COLO829 (cell line): ENCODE measurements at regions not wholly inside any gene's neighbourhood (a gene's known extent, or its start where the extent isn't known, plus 50 kb on each side); places are given as distances from the start of the nearest gene placed in this dataset.
"Not testable (repeated sequence)": the region's sequence is repeated elsewhere in the genome, so short reads cannot be mapped to it uniquely, and the experiment has no call there.

Source experiments
- DNase-seq: peaks from one replicate; pipeline ENCODE4 v3.0.0; 2012; ENCODE audit warnings: low spot score

DNA sequence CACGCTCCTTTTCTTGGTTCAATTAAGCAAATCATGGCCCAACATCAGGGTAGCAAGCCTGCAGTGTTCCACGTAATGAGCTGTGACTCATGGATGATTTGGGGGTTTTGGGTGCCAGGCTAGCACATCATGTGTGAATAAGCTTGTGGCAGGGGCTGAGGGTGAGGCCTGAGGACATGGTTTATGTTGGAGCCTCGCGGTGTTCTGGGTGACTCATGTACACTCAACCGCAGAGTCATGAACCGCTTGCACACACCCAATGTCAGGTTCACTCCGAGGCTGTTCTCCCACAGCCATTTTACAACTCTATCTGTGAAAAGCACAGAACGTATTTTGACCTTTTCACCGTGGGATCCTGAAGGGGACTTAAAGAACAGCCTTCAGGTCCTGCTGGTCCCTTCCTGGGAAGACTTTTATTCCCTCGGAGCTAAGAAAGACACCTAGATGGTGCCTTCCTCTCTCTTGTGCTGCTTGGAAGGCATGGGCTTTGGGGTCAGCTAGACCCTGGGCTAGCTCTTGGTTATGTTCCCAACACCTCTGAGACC is 139.9 kb upstream of the ZEB2 start:
- no peak for DNase-seq

DNA sequence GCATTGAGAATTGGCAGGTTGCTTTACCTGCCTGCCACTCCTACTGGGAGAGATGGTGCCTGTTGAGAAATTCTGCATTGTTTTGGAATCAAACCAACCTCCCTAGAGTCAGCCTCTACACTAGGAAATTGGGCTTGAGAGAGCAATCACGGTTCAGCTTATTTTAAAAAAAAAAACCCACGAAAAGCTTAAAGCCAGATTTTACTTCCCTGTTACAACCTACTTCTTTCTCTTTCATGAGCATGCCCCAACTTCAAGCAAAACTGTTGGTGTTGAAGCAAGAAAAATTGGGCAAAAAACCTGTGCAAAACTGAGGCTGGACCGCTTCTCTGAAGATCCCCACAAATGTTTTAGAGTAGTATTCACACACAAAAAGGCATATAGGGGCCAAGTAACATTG is 134.6 kb upstream of the ZEB2 start:
- DNase-seq = no peak

DNA sequence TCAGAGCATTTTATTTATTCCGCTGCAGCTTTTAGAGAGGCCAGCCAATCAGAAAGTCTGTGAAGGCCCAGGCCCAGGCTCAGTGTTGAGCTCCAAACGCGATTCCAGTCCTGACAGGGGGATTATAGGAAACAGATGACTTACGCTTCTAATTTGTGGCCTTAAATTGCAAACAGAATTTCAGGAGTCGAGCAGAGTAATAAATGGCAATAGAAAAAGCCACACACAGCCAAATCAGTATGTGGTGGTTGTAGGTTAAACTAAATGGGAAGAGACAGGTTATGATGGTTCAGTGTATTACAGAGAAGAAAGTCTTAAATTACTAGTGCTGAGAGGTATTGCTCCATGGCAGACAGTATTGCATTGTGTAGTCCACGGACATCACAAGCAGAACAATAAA is 131.0 kb upstream of the ZEB2 start:
- DNase-seq = no peak

DNA sequence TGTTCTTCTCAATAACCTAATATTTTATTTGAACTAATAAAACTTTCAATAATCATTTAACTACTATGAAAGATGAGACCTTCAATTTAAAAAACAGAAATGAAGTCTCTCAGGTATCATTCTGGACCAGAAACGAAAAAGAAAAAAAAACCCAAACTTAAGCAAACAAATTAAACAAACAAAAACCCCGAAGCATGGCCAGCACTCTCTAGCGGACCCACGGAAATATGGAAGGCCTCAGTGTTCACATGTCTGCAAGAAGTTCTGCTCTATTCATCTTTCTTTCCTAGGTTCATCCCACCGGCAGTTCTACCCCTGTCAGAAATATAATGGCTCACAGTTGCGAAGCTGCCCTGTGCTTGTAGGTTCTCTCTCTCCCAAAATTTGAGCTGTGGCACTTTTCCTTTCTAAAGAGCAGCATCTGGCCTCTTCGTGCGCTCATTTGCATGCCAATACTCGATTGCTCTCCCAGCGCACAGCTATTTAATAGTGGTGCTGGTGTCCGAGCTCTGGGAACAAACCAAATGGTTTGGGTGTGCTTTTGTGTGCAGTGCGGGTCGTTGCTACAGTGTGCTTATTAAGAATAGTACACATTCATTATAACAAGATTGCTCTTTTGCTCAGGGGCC is 129.0 kb upstream of the ZEB2 start:
- DNase-seq = no peak

DNA sequence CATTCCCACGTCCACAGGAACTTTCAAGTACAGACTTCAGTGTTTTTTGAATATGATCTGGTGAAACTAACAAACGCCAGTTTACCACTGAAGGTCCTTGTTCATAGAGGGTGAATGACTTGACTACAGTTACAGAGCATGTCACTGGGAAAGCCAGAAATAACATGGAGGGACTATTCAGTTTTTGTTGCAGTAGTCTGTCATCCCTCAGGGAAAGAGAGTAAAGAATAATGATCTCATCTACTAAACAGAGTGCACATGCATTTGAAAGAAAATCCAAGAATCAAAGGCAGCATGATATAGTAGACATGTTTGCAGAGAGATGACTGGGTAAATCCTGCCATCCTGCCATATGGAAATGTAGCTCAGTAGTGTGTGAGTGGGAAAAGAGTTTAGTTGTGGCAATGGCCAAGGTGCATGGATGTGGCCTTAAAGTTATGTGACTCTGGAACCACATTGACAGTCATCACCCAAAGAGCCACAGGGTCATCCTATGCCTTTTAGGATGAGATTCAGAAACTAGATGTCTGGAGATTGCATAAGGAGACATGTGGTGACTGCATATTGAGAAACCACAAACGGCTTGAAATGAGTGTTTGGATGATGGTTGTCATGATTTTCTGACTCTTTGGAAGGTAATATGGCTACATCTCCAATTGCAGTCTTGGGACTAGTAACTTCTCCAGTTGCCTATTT is 125.3 kb upstream of the ZEB2 start:
- DNase-seq = no peak

DNA sequence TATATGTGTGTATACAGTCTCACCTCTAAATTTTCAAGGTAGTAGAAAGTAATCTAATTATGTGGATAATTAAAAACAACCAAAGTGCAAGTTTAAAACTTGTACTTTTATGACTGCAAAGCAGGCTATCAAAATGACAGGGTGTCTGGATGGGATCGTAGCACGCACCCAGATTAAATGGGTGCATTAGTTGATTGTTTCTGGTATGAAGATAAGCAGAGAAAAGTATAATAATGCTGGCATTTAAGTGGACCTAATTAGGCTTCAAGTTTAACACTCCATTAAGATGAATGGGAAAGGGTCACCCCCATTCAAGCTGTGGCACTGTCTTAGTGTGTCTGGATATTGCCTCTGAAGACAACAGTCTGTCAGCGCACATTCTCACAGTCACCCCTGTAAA is 124.6 kb upstream of the ZEB2 start:
- DNase-seq = no peak

DNA sequence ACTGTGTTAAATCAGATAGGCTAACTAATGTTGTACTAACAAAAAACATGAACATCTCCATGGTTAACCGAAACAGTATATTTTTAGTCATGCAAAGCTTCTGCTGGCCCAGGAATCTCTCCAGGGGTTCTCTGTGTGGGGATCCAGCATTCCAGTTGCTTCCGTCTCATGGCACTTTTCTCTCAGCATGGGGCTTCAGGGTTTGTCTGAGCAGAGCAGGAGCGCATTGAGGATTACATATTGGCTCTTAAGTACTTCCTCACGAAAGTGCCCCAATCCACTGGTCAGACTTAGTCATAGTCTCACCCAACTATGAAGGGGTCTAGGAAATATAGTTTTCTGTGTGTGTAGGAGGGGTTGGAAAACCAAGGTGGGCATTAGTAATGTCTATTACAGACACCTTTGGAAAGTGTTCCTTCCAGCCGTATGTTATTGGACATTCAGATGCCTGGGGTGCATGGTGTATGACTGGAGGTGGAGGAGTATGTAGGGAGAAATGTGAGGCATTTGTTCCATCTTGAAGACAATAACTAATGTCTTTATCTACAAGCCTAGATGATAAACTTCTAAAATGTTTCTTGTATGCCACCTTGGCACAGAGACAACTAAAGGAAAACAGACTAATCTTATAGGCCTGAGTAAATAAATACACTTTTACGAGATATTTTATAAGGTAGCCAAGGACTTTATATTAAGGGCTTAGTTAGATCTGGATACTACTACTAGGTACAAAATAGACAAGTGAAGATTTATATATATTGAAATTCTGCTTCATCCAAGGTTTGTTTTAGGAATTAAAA is 123.8 kb upstream of the ZEB2 start:
- no peak for DNase-seq

DNA sequence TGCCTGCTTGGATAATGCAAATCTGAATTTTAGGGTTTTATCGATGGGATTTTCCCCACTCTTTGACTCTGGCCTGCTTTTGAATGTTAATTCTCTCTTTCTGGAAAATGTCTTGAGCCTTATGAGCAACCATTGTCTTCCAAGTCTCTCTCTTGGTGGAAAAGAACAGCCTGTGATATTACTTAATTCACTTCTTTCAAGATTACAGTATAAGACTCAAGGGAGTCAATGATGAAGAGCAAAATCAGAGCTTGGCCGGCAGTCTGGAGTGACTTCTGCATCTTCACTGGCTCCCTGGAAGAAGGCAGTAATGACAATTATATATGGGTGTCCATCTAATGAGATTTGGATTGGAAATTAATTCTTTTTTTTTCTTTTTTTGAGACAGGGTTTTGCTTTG is 122.9 kb upstream of the ZEB2 start:
- no peak for DNase-seq

DNA sequence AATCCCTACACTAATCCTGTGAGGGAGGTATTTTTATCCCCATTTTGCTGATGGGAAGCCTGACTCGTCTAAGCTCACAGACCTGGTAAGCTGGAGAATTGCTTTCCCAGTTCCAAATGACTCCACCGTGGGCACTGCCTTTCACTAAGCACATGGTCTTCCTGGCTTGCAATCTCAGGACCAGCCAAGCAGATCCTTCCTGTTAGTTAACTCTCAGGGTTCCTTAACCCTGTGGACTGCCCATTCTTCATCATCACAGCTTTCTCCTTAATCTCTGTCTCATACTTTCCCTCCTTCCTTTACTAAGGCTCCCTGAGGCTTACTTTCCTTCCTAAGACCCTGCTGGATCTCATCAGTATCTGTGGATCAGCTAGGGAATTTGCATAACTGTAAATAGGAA is 122.2 kb upstream of the ZEB2 start:
- no peak for DNase-seq

DNA sequence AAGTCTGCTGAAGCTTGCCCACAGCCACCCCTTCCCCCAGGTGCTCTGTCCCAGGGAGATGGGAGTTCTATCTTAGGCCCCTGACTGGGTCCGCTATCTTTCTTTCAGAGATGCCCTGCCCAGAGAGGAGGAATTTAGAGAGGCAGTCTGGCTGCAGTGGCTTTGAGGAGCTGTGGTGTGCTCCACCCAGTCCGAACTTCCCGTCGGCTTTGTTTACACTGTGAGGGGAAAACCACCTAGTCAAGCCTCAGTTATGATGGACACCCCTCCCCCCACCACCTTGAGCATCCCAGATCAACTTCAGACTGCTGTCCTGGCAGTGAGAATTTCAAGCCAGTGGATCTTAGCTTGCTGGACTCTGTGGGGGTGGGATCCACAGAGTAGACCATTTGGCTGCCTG is 118.3 kb upstream of the ZEB2 start:
- not testable (repeated sequence) for DNase-seq

DNA sequence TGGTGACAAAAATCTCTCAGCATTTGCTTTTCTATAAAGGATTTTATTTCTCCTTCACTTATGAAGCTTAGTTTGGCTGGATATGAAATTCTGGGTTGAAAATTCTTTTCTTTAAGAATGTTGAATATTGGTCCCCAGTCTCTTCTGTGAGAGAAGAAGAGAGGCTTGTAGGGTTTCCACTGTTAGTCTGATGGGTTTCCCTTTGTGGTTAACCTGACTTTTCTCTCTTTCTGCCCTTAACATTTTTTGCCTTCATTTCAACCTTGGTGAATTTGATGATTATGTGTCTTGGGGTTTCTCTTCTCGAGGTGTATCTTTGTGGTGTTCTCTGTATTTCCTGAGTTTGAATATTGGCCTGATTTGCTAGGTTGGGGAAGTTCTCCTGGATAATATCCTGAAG is 116.9 kb upstream of the ZEB2 start:
- DNase-seq = not testable (repeated sequence)

DNA sequence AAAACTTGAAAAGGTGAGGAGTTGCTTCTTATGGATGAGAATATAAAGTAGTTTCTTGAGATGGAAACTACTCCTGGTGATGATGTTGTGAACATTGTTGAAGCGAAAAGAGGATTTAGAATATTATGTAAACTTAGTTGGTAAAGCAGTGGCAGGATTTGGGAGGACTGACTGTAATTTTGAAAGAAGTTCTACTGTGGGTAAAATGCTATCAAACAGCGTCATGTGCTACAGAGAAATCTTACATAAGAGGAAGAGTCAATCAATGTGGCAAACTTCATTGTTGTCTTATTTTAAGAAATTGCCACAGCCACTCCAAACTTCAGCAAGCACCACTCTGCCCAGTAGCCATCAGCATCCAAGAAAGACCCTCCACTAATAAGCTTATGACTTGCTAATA is 112.9 kb upstream of the ZEB2 start:
- no peak for DNase-seq

DNA sequence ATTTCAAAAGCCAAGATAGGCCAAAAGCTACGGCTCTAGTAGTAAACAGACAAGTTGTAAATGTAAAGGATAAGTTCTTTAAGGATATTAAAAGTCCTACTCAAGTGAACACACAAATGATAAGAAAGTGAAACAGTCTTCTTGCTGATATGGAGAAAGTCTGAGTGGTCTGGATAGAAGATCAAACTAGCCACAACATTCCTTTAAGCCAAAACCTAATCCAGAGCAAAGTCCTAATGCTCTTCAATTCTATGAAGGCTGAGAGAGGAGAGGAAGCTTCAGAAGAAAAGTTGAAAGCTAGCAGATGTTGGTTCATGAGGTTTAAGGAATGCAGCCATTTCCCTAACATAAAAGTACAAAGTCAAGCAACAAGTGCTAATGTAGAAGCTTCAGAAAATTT is 111.7 kb upstream of the ZEB2 start:
- no peak for DNase-seq

DNA sequence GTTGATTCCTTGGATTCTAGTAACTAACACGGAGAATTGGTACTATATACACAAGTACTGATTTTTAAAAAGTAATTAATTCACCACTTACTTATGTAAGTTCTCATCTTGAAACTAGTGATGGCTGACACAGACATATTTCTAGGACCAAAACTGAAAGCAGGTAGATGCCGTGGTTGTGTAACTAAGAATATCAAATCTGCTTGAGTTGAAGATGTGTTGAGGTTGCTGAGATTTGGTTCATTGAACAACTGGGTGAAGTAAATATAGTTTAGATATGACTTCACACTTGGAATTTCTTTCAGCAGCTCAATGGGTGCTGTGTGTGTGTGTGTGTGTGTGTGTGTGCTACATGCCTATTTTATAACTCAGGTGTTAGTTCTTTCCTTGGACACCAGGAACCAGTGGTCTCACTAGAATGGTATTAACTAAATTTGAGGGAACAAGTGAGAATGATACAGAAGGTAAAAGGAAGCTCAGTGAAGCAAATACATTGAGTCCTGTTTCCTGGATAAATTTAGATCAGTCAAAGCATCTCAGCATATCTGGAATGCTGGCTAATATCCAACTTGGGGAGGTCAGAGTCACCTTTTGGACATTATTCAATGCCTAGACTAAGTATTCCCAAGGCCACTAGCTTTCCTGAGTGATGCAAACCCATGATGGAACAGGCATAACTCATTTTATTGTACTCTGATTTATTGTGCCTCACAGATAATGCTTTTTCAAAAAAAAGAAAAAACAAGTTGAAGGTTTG is 110.7 kb upstream of the ZEB2 start:
- DNase-seq = no peak

DNA sequence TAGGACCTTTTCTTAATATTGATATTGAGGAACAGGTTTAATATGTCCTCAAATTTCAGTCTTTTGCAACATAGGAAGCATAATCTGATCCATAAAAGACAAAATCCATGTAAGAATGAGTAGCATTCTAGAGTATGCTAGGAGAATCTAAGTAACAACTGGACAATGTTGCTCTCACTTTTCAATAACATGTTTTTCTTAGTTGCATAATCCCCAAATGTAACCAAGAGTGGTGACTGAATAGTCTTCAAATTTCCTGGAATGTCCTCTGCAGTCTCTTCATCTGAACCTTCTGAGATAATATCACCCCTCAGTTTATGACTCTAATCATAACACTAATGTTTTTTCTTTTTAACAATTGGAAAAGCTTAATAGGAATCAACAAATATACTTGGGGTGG is 110.0 kb upstream of the ZEB2 start:
- no peak for DNase-seq

DNA sequence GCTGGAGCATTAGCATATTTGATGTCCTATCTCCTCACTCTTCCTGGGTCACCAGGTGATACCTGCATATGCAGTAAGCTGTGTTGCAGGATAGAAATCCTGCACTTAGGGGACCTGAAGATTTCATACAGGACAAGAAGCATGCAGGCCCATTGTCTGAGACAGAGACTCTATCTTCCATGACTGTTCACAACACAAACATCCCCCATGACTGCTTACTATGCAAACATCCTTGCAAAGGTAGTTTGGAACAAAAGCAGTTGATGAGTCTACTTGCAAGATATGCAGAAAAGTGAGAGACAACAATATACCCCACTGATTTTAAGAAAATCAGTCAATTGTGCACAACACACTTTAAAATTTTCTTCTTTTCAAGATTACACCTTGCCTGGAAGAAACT is 108.6 kb upstream of the ZEB2 start:
- DNase-seq = no peak

DNA sequence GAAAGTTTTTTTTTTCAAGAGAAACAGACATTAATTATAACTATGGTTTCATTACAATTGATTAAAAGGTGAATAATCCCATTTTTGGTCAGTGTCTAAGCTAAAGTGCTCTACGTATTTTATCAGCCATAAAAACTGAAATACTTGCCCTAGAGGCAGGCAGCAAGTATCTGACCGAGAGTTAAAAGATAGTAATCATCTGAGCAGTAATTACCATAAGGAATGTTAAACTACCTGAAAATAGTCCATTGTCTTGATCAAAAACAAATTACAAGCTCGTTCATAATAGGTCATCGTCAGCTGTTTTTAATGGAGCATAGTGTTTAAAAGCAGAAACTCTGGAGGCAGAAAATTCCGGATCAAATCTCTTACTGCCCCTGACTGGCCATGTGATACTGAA is 105.7 kb upstream of the ZEB2 start:
- DNase-seq = no peak

DNA sequence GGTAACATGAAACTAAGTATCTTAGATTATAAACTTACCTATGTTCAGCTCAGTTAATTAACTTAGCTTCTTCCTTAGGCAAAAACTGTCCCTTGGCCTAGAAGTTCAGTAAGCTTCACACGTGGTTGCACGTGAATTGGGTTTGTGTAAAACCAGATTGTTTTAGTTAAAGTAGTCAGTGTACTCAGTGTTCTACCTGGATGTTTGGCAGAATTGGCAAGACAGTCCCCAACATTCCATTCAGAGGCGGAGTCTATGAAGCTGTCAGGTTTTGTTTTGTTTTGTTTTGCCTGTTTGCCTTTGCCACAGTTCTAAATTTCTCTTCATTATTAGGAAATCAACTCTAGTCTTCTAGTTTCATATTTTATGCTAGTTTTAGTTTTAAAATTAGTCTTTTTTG is 105.3 kb upstream of the ZEB2 start:
- DNase-seq = no peak

DNA sequence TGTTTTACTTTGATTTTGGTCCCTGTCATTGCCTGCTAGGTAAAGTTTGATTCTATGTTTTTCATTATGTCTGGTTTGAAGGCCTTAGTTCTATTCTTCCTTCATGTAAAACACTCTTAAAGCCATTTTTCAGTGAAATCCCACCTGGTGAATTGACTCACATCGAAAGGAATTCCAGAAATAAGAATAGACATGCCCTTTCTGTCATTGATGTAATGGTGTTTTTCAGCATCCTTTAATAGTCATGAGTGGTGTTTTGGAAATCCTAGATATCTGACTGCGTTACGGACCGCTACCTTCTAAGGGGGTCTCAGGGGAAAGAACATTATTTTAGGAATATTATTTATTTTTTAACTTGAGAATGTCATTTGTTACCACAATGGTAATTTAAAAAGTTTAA is 104.5 kb upstream of the ZEB2 start:
- no peak for DNase-seq

DNA sequence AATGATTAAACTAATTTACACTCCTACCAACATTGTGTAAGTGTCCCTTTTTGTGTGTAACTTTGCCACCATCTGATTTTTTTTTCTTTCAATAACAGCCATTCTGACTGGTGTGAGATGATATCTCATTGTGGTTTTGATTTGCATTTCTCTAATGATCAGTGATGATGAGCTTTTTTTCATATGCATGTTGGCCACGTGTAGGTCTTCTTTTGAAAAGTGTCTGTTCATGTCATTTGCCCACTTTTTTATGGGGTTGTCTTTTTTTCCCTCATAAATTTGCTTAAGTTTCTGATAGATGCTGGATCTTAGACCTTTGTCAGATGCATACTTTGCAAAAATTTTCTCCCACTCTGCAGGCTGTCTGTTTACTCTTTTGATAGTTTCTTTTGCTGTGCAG is 102.5 kb upstream of the ZEB2 start:
- not testable (repeated sequence) for DNase-seq

DNA sequence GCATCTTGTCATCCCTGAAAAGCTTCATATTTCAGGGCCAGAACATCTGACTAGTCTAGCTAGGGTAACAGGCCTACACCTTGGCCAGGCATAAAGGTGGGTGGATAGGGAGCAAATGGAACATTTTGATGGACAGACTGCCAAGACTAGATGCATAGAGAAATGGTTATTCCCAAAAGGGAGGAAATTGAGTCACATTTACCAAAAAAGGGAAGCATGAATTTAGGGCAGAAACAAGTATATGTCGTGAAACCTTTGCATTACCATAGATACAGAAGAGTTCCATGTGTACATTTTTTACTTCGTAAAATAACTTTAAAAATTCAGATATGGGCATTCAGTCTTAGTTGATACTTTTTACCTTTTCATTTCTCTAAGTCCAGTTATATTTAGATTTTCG is 101.3 kb upstream of the ZEB2 start:
- no peak for DNase-seq

DNA sequence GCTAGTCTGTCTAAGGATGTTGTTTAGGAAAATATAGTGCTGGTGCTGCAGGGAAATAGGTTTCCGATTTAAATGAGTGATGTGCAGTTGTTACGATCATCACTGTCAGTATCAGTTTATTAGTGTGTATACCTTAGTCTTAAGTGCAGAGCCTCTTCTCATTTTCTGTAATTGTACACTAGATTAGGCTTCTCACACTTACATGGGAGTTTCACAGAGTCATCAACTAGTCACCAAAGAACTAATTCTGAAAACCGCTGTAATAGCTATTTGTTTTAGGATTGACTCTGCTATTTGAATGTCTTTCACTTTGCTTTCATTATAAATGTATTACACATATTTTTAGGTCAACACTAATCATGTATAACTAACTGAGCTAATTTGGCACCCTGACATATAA is 99.8 kb upstream of the ZEB2 start:
- no peak for DNase-seq
